ENCODE measurements at regions not wholly inside any gene's neighbourhood (a gene's known extent, or its start where the extent isn't known, plus 50 kb on each side); places are given as distances from the start of the nearest gene placed in this dataset.
"Not testable (repeated sequence)": the region's sequence is repeated elsewhere in the genome, so short reads cannot be mapped to it uniquely, and the experiment has no call there.

- no peak for DNase-seq (ENCODE audit: low read depth in 3 of 3, low spot score in 1 of 3)
These were observed 185.6 kb downstream of the INSC start for GRCh38 chr11:15300341-15300740.

GRCh38 chr11:15307619-15308024 lies 192.9 kb downstream of the INSC start:
- DNase-seq (ENCODE audit: low read depth in 3 of 3, low spot score in 1 of 3): no peak

DNA sequence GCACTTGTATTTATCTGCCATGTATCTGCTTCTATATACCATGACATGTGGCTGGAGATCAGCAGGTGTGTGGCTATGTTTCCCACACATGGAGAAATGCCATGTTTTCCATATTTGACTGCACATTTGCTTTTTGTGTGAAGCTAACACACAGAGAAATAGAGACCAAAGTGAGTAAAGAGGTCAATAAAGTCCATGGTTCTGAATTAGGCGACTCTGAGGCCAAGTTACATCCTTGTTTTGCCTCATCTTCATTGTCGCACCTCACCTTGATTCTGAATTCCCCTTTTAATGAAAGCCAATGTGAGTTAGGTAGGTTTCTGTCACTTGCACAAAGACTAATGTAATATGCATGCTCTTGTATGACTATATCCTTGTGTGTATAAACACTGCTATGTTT lies 194.1 kb downstream of the INSC start:
- no peak for DNase-seq (ENCODE audit: low read depth in 3 of 3, low spot score in 1 of 3)

DNA sequence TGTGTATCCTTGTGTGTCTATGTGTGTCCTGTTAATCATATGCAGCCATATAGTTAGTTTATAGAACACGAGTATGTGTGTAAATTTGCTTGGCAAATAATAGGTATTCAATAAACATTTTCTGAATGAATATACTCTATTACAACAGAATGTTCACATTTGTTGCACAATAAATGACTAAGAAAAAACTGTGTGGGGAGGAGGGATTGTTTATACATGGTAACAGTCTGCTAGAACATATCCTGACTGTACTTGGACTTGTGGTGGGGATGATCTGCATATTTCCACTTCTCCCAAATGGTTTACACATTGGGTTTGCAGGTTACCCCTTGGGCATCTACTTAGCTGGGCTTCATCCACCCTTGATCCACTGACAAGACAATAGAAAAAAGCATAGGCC lies 194.6 kb downstream of the INSC start:
- DNase-seq (ENCODE audit: low read depth in 3 of 3, low spot score in 1 of 3): no peak

DNA sequence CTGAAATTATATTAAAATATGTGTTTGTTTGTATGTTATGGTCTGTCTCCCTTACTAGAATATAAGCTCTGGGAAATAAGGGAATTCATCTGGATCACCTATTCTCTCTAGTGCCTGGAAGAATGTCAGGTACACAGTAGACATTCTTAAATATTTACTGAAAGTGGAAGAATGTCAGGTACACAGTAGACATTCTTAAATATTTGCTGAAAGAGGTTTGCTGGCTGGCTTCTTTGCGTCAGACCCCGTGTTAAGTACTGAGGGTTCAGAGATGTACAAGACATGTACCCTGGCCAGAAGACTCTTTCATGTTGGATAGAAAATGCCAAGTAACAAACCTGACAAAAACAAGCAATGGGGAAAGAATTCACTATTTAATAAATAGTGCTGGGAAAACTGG lies 199.1 kb downstream of the INSC start:
- DNase-seq (ENCODE audit: low read depth in 3 of 3, low spot score in 1 of 3): no peak

DNA sequence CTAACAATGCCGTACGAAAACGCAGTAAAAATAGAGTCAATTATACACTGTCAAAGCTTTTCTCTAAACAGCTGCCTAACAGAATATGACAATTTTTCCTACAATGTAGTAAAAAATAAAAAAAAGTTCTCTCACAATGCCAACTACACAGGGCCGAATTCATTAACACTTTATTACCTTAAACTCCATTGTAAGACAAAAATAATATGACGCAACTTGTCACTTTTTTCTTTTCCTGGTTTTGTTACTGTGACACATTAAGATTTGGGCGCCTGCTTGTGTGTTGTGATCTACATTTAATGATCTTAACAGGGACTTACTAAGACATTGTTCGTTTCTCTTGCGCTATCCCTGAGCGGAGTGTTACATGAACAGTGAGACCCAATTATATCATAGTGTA lies 204.1 kb downstream of the INSC start:
- no peak for DNase-seq (ENCODE audit: low read depth in 3 of 3, low spot score in 1 of 3)

DNA sequence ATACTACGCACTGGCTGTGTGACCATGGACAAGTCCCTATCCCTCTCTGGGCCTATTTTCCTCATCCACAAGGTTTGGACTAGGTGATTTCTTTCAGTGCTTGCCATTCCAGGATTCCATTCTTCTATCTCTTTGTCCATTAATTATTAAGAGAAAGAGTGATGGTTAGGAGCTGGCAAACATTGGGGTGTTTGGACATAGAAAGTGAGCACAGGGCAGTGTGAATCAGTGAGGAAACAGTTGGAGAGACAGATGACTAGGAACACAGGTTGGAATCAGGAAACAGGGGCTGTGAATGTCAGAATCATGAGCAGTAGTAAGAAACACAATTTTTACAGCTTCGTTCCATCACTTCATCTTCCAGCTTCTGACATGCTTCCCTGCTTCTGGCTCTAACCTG lies 211.8 kb downstream of the INSC start:
- DNase-seq (ENCODE audit: low read depth in 3 of 3, low spot score in 1 of 3): no peak

DNA sequence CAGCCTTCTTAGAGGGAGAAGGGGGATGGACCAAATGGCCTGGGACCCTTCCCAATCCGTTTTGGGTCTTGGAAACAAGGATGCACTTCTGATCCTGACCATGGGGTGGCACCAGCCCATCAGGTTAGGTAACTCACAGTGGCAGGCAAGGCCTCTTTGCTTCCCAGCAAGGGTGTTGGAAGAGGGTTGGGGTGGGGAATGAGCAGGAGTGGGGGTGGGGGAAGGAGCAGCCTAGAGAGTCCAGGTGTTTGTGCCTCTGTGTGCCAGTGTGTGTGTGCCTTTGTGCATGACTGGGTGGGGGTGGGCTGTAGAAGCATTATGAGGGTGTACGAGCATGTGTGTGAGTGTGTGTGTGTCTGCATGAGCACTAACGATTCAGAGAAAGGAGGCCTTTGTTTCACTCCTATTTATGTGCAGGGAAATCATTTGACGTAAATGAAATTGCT lies 213.1 kb downstream of the INSC start:
- DNase-seq (ENCODE audit: low read depth in 3 of 3, low spot score in 1 of 3): no peak

- no peak for DNase-seq (ENCODE audit: low read depth in 3 of 3, low spot score in 1 of 3)
These were observed 218.7 kb downstream of the INSC start for GRCh38 chr11:15333407-15333806.

DNA sequence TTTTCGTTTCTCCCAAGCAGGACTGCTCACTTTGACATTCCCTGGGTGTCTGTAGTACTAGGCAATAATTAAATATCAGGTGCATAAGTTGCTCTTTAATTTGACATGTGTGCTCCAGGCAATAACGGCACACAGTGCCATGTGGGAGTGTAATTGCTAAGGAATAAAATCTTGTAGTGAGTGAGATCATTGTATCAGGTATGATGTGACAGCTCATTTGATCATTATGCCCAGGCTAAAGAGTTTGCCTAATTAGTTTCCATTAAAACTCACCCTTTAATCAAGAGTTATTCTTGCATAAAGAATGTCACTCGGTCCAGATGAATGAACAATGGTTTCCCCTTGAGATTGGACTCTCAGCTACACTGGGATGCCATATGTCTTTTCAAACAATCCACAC lies 220.0 kb downstream of the INSC start:
- no peak for DNase-seq (ENCODE audit: low read depth in 3 of 3, low spot score in 1 of 3)

DNA sequence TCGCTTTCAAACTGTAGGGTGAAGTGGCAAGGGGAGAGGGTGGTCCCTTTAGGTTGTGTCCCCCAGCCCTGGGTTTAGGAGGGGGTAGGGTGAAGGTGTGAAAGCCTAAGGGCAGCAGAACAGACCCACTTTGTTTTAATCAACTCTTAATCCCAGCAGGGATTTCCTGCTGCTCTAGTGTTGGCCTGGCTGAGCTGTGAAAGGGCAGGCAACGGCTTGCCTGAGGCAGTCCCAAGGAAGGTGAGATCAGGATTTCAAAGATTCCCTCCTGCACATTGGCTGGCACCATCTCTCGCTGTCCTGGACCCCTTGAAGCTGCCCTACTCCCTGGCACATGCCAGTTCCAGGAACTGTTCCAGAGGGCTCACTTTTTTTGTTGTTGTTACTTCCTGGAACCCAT lies 221.3 kb downstream of the INSC start:
- no peak for DNase-seq (ENCODE audit: low read depth in 3 of 3, low spot score in 1 of 3)

GRCh38 chr11:15339302-15339701 lies 224.6 kb downstream of the INSC start:
- no peak for DNase-seq (ENCODE audit: low read depth in 3 of 3, low spot score in 1 of 3)

- no peak for DNase-seq (ENCODE audit: low read depth in 3 of 3, low spot score in 1 of 3)
These were observed 226.9 kb downstream of the INSC start for GRCh38 chr11:15341587-15341986.

GRCh38 chr11:15342163-15342562 lies 227.4 kb downstream of the INSC start:
- DNase-seq (ENCODE audit: low read depth in 3 of 3, low spot score in 1 of 3): no peak

DNA sequence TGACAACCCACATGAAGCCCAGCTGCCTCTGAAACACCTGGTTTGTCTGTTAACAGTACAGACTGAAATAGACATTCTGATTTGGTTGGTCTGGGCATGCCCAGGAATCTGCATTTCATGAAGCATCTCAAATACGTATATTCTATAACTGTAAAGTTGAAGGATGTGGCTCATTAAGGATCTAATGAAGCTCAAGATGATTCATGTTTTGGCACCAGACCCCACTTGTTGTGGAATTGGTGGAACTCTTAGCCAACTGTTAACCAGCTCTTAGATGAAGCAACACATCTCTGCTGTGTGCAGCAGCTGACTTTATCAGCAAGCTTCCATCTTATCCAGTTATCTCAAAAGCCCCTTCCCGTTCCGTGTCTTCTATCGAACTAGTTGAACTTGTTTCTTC lies 232.2 kb downstream of the INSC start:
- DNase-seq (ENCODE audit: low read depth in 3 of 3, low spot score in 1 of 3): no peak

DNA sequence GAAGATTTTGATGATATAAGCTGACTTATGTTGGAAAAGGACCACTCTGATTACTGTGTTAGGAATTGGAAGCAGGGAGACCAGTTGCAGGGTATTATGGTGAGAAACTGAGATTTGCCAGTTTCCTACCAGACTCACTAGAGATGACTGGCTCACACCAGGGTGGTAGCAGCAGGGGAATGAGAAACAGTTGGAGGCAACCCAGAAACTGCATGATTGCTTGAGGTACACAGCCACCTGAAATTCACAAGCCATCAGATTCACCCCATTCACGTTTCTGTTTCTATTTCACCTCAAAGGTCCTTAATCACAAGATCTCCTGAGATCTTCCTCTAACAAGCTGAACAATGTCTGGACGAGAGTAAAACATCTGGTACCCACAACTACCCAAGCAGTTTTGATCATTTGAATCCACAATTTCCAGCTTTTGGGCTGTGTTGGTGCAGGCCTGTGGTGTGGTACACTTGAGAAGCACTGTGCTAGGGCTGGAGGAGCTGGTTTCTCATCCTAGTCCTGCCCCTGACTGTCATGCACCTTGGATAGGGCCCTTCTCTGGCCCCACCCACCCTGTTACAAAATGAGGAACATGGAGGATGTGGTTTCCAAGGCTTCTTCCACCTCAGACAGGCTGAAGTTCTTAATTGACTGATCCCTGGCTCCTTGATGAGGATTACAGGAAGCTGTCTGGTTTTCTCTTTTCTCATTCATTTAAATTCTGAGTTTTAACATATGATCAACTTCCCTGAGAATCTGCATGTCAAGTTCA lies 233.4 kb downstream of the INSC start:
- no peak for DNase-seq (ENCODE audit: low read depth in 3 of 3, low spot score in 1 of 3)

GRCh38 chr11:15349413-15349812 lies 234.7 kb downstream of the INSC start:
- DNase-seq (ENCODE audit: low read depth in 3 of 3, low spot score in 1 of 3): no peak

GRCh38 chr11:15361316-15361715 lies 246.6 kb downstream of the INSC start:
- no peak for DNase-seq (ENCODE audit: low read depth in 3 of 3, low spot score in 1 of 3)

DNA sequence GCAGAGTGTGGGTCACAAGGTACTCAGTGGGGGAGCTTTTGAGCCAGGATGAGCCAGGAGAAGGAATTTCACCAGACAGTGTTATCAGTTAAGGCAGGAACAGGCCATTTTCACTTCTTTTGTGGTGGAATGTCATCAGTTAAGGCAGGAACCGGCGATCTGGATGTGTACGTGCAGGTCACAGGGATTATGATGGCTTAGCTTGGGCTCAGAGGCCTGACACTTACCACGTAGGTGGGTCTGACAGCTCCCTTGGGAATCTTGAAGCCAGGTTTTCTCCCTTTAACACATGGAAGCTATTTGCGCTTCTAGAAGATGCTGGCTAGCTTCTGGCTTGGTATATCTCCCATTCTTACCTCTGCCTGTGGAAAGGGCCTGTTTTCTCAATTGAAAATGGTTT lies 250.6 kb downstream of the INSC start:
- not testable (repeated sequence) for DNase-seq (ENCODE audit: low read depth in 3 of 3, low spot score in 1 of 3)

DNA sequence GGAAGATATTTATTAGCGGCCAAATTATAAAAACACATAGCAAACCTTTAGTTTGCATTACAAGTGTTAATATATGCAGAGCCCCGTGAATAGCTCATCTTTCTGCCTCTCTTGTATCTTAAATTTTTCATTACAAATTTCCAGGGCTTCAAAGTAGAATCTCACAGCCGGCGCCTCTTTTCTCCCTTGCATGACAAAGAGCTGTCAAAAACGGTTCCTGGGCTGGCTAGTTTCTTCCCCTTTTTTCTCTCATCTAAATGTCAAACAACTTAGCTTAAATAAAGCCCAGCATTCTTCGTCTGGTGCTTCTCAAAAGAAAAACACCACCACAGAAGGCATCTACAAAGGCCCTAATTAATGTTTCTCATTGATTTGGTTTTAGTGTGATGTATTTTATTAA lies 253.0 kb downstream of the INSC start:
- no peak for DNase-seq (ENCODE audit: low read depth in 3 of 3, low spot score in 1 of 3)

DNA sequence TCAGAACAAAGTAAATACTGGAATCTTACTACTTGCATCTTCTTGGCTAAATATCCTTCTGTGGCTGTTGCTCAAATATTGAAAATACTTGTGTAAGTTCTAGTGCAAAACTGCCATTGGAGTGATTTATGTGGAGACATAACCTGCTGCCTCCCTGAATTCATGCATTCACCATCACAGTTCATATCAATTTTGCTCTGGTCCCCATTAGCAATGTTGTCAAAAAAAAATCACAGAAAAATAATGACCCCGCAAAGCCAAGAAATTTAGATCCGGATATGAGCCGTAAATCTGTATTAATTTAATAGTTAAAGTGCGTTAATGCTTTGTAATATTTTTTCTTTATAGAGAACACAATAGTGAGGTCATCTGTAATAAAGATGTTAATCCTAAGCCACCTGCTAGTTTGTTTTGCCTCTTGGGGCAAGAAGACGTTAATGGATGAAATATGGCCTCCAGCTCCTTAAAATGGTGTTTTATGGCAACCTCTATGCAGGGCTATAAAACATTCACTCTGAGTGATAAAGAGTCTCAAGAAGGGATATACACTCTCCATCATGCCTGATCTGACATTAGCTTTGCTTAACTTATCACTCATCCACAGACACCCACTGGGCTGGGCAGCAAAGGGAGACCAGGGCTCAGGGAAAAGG lies 255.9 kb downstream of the INSC start:
- DNase-seq (ENCODE audit: low read depth in 3 of 3, low spot score in 1 of 3): no peak

DNA sequence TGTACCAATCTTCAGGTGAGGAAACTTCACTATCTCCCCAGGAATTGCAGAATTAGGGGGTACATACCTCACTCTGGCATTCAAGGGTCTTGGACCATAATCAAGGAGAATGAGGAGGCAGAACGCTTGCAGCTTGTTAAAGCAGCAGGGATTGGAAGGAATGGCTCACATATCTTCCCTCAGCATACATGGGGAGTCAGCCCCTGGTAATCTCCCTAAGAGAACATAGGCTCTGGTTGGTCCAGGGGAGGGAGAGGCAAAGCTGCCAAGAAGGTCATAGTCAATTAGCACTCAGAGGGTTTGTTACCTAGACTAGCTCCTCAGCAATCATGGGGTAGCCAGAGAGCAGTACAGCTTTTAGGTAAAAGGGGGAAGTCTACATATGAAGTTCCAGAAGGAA lies 256.8 kb downstream of the INSC start:
- DNase-seq (ENCODE audit: low read depth in 3 of 3, low spot score in 1 of 3): no peak

GRCh38 chr11:15374418-15374817 lies 259.7 kb downstream of the INSC start:
- DNase-seq (ENCODE audit: low read depth in 3 of 3, low spot score in 1 of 3): no peak

Measured in stimulated activated CD4-positive, alpha-beta T cell treated with anti-CD3 and anti-CD28 coated beads, TNF-alpha, amount 100 ng/mL, for 1 hour (primary cell).